CD1c-positive myeloid dendritic cell (primary cell): ENCODE measurements at regions not wholly inside any gene's neighbourhood (a gene's known extent, or its start where the extent isn't known, plus 50 kb on each side); places are given as distances from the start of the nearest gene placed in this dataset.

Source experiments
- DNase-seq: peaks from one replicate; pipeline ENCODE4 v3.0.0-alpha.2; 2016; ENCODE audit errors: extremely low spot score

GRCh38 chr15:66615846-66616245 lies 50.0 kb upstream of the LCTL start:
- no peak for DNase-seq

DNA sequence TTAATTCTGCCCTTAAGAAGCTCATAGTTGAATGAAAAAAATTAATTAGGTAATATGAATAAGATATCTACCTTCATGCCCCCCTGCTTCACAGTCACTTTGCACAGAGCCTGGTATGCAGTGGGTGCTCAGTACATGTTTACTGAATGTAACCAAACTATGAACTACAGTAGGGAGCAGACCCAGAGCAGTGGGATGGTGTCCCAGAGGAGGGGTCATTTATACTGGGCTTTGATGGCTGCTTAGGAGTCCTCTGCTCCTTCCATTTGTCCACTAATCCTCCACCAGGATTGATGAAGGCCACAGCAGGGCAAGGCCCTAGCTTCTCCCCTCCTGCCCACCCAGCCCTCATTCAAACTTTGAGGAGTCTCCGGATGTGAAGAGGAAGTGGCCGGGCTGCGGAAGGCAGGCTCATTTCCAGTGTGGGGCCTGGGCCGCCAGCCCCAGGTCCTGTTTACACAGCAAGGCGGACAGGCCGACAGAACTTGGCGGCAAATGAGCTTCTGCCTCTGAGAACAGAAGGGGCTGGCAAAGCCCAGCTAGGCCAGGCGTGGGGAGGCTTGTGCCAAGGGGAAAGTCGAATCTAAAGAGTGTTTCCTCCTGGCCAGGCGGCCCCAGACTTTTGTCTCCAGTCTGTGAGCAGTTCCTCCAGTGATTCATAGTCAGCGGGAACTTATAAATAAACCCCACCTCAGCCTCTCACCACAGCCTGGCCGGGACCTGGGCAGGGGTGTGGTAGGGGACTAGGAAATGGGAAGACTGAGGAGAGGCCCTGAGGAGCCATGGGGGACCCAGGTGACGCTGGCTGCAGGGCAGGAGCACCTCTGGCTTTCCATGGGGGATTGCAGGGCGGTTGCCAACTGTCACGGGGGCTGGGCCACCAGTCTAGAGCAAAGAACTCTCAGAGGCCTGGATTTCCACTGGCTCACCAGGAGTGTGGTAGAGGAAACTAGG lies 51.6 kb upstream of the LCTL start:
- DNase-seq: peak; percentile 80

- peak; percentile 69 for DNase-seq
Observed at GRCh38 chr15:66619152-66619903, 53.5 kb upstream of the LCTL start.

GRCh38 chr15:66620341-66620740 lies 54.5 kb upstream of the LCTL start:
- DNase-seq: no peak

GRCh38 chr15:66620744-66621344 lies 55.0 kb upstream of the LCTL start:
- no peak for DNase-seq

- no peak for DNase-seq
Observed at GRCh38 chr15:66621491-66622467, 56.0 kb upstream of the LCTL start.

DNA sequence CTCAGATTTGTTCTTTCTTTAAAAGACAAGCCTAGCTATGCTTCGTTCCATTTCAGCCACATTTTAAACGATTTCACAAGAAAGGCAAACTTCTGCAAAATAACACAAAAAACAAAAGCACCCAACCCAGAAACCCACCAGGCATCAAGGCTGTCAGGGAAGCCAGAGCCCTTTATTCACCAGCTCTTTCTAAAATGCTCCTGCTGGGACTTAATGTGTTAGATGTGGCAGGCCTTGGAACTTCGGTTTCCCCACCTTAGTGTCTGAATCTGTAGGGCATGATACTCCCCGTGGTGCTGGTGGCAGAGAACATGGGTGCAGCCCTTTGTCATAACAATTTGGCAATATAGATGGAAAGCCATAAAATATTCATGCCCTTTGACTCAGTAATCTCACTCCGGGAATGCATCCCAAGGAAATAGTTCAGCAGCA lies 56.8 kb upstream of the LCTL start:
- DNase-seq: peak; percentile 35

- DNase-seq: no peak
Observed at GRCh38 chr15:66623801-66624453, 58.1 kb upstream of the LCTL start.

DNA sequence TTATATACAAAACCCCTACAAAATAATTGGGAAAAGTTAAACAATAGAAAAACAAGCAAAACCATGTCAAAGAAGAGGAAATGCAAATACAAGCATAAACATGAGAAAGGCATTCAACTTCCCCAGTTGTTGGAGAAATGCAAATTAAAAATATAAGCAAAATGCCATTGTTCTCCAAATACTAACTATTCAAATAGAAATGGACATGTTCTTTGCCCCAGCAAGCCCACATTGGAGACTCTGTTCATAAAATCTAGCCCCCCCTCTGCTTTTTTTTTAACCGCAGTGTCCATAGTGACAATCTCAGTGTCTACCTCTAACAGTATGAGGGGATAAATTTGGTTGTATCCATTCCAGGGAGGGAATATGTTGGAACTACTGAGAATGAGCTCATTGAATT lies 59.7 kb upstream of the LCTL start:
- DNase-seq: no peak

DNA sequence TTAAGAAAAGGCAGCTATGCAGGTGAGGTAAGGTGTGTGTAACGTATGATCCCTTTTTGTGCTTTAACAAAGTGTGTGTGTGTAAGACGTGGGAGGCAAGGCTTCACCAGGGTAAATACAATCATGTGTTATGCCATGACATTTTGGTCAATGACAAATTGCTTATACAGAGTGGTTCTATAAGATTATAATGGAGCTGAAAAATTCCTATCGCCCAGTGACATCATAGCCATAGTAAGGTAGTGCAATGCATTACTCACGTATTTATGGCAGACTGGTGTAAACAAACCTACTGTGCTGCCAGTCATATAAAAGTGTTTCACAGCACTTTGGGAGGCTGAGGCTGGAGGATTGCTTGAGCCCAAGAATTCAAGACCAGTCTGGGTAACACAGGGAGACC lies 60.2 kb upstream of the LCTL start:
- DNase-seq: no peak

- no peak for DNase-seq
Observed at GRCh38 chr15:66628976-66629723, 63.4 kb upstream of the LCTL start.

GRCh38 chr15:66629817-66630576 lies 64.2 kb upstream of the LCTL start:
- no peak for DNase-seq

GRCh38 chr15:66630801-66631351 lies 65.1 kb upstream of the LCTL start:
- no peak for DNase-seq

DNA sequence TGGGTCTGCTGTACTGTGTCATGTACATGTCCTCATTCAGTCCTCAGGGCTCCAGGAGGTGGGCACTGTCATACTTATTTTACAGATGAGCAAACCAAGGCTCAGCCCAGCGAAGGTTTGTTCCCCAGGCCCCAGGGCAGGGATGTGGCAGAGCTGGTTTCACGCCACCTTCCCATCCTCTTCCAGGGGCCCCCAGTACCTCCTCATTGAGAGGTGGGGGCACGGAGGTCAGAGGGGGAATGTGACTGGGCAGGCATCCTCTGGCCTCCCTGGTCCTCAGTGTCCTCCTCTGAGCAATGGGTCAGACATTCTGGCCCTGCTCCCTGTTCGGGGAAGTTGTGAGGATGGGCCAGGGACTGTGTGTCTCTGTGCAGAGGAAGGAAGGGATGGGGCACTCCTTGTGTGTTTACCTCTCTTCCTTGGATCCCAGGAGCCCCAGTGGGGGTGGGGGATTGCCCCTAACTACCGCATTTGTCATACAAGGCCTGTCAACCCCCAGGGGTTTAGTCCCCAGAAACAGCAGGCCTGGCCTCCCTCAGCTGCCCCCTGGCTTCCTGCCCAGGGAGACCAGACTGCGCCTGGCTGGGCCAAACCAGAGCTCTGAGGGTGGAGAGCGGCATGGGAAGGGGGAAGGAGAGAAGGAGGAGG lies 65.9 kb upstream of the LCTL start:
- DNase-seq: no peak

GRCh38 chr15:66633041-66633937 lies 67.5 kb upstream of the LCTL start:
- DNase-seq: peak; percentile 79

DNA sequence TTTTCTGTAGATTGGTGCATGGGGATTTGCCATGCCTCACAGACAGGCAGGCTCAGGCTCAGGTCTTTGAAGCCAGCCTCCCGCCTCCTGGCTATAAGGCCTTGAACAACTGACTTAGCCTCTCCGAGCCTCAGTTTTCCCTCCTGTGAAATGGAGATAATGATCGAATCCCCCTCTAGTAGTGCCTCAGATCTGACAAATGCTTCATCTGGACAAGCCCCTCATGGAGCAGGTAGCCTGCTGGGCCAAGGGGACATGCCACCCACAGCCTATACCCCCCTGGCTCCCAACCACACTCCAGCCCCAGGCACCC lies 68.1 kb upstream of the LCTL start:
- DNase-seq: no peak

- DNase-seq: no peak
Observed at GRCh38 chr15:66634540-66634939, 67.5 kb upstream of the SMAD6 start.

DNA sequence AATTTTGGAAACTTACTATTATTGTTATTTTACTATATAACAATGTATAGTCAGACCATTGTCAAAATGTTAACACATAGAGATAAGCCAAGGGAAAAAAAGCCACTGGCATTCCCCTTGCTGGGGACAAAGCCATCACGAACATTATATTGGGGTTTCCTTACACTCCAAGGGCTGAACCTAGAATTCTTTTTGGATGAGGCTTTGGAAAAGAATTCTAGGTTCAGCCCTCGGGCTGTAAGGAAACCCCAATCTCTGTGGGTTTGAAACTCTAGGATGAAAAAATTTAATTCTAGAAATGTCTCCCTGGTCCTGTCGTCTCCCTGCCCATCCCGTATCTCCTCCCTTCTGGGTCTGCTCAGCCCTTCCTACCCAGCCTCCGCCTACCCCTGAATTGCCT lies 67.0 kb upstream of the SMAD6 start:
- no peak for DNase-seq
